Neural cell (in vitro differentiated cells): ENCODE measurements at regions not wholly inside any gene's neighbourhood (a gene's known extent, or its start where the extent isn't known, plus 50 kb on each side); places are given as distances from the start of the nearest gene placed in this dataset.

Source experiments
- CTCF ChIP-seq: fragments of 450-650 bp; IDR thresholded peaks from 2 replicates; pipeline ENCODE4 v1.5.1; 2014; ENCODE audit warnings: antibody characterized with exemption, mild to moderate bottlenecking, moderate library complexity; ENCODE audit not compliant: poor library complexity, severe bottlenecking
- EZH2 ChIP-seq: fragments of 200-600, 300-800 bp; shearing (Covaris generic), sonication (generic); IDR thresholded peaks from 2 replicates; pipeline ENCODE4 v1.6.1; 2014; ENCODE audit warnings: antibody characterized with exemption, low read length, borderline replicate concordance, mild to moderate bottlenecking; ENCODE audit not compliant: insufficient read depth, poor library complexity, severe bottlenecking
- MXI1 ChIP-seq: fragments of 450-650 bp; conservative IDR thresholded peaks from 2 replicates; pipeline ENCODE4 v1.6.1; 2014; ENCODE audit warnings: antibody characterized with exemption, mild to moderate bottlenecking; ENCODE audit not compliant: poor library complexity, severe bottlenecking
- POLR2AphosphoS5 ChIP-seq: IDR thresholded peaks from 2 replicates; pipeline ENCODE4 v1.6.1; 2012
- RAD21 ChIP-seq: fragments of 450-650 bp; conservative IDR thresholded peaks from 2 replicates; pipeline ENCODE4 v1.6.1; 2014; ENCODE audit warnings: antibody characterized with exemption, mild to moderate bottlenecking, moderate library complexity
- REST ChIP-seq: IDR thresholded peaks from 2 replicates; pipeline ENCODE4 v1.6.1; 2012; ENCODE audit warnings: borderline replicate concordance
- SMC3 ChIP-seq: fragments of 450-650 bp; conservative IDR thresholded peaks from 2 replicates; pipeline ENCODE4 v1.6.1; 2014; ENCODE audit warnings: antibody characterized with exemption, mild to moderate bottlenecking, moderate library complexity; ENCODE audit not compliant: poor library complexity
- TAF1 ChIP-seq: IDR thresholded peaks from 2 replicates; pipeline ENCODE4 v1.6.1; 2012; ENCODE audit warnings: low read depth

DNA sequence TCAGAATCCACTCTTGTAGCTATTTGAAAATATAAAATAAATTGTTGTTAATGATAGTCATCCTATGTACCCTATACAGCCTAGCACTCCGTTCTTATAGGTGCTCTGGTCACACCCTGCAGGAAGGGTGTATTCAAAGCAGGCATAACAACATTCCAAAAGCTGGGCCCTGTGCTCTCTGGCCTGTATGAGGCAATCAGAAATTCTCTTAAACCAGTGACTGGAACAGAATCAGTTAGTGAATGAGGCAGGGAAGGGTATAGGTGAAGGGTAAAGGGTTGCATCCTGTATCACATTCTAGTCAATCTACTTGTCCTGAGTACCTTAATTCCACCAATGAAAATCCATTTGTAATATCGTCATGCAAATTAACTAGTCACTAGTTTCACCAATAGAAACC lies 154.5 kb upstream of the ZNF217 start:
- TF ChIP-seq SMC3 (no peak), TAF1 (no peak), REST (no peak), CTCF (no peak), POLR2AphosphoS5 (no peak), RAD21 (no peak), EZH2 (no peak), MXI1 (no peak)
